ENCODE measurements at regions not wholly inside any gene's neighbourhood (a gene's known extent, or its start where the extent isn't known, plus 50 kb on each side); places are given as distances from the start of the nearest gene placed in this dataset.

DNA sequence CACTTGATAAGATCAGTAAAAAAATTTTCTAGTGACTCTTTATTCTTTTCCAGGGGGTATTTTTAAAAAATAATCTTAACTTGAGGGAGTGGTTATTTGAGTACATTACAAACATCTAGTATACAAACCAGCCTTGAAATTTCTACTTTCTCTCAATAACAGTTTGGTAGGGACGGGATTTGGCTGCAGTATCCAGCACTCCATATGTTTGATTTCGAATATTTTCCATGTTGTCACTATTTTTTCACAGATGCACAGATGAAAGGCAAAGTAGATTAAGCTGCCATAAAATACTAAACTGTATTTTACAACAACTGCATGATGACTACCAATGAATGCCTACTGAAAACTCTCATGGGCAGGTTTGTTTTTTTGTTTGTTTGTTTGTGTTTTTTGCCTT is 225.0 kb downstream of the COX7B2 start:
- DNase-seq (ENCODE audit: low spot score) = no peak

DNA sequence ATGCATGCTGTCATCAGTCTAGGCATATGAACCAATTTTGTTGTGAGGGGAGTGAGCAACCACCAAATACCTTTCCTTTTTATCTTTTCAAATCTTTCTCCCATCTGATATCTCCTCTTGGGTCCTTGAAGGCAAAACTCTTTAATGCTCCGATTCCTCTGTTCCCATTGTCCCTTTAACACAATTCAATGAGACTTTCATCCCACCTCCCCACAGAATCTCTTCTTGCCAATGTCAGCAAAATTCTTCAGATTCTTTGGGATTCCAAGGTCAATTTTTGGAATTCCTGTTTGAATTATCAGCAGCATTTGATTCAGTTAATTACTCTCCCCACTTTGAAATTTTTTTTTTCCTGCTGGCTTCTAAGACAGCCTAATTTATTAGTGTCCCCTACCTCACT is 232.7 kb downstream of the COX7B2 start:
- no peak for DNase-seq (ENCODE audit: low spot score)

DNA sequence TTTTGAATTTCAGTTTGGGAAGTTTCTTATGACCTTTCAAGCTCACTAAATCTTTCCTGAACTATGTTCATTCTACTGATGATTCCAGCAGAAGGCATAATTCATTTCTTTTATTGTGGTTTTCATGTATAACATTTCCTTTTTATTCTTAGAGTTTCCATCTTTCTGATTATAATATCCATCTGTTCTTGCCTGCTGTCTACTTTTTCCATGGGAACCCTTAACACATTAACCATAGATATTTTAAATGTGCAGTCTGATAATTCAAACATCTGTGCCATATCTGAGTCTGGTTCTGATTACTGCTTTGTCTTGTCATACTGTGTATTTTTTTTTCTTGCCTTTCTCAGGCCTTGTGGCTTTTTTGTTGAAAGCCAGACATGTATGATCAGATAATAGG is 234.7 kb downstream of the COX7B2 start:
- DNase-seq (ENCODE audit: low spot score) = no peak

DNA sequence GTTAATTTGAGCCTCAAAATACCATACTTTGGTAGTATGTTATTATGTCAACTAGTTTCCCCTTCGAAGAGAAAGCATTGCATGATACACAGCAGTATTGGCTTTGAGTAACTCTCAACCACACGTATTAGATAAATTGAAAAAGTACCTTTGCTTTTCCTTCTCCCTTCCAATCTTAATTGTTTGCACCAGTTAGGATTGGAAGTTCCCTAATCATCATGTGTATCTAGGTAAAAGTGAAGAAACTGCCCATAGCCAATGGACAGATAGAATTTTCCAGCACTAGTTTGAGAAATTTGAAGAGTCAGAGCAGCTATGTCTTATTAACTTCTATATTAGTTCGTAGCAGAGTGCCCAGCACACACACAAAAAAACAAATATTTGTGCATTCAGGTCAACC is 241.3 kb downstream of the COX7B2 start:
- no peak for DNase-seq (ENCODE audit: low spot score)

DNA sequence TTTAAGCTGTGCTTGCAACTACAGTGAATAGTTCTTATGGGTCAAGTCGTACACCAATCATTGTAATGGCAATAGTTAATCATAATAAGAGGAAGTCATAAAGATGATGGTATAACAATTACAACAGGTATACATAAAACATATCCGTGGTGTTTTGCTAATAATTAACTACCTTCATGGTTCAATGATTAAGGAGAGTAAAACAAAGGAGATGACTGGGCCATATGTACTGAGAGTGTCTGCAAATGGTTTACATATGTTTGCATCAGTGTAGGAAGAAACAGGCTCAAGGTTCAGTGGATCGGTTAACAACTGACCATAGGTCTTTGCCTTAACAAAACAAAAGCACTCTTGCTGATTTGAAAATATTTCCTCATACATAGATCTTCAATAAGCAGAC is 253.0 kb downstream of the COX7B2 start:
- no peak for DNase-seq (ENCODE audit: low spot score)

DNA sequence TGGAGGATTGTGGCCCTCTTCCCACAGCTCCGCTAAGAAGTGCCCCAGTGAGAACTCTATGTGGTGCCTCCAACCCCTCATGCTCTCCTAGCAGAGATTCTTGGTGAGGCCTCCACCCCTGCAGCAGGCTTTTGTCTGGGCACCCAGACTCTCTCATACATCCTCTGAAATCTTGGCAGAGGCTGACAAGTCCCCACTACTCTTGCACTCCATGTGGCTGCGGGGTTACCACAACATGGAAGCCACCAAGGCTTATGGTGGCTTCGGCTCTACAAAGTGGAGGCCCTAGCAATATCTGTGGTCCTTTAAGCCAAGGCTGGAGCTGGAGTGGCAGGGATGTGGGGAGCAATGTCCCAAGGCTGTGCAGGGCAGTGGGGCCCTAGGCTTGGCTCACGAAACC is 255.2 kb downstream of the COX7B2 start:
- no peak for DNase-seq (ENCODE audit: low spot score)

DNA sequence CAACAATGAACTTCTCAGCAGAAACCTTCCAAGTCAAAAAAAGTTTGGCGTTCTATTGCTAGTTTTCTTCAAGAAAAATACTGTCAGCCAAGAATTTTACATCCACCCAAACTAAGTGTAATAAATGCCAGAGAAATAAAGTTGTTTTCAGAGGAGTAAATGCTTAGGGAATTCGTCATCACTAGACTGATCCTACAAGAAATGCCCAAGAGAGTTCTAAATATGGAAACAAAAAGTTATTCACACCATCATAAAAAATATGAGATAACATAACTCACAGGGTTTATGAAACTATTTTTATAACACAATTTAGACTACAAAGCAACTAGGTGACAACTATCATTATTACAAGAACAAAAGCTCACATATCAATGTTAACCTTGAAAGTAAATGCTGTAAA is 259.5 kb upstream of the GABRA2 start:
- no peak for DNase-seq (ENCODE audit: low spot score)

DNA sequence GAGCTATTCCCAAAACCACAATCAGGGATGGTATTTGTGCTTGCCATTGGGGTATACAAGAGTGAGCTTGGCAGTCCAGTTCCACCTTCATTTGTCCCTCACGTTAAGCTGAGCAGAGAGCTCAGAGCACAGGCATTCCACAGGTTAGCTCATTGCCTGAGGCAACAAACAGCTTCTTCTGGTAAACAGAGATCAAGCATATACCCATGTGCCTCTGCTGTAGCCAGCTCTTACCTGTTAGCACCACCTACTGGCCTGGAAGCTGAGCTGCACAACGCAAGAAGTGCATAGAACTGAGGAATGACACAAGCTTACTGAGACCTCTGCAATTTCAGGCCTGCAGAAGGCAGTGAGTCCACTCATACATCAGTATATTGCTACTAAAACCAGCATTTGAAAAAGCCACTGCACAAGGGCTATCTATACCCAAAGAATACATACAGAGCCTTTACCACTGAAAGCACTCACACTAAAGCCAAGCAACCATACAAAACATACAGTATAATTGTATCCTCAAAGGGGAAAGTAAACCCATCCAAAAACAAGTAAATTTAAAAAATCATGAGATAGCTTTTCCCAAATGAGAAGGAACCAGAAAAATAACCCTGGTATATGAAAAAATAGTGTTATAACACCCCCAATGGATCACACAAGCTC is 258.3 kb upstream of the GABRA2 start:
- no peak for DNase-seq (ENCODE audit: low spot score)

DNA sequence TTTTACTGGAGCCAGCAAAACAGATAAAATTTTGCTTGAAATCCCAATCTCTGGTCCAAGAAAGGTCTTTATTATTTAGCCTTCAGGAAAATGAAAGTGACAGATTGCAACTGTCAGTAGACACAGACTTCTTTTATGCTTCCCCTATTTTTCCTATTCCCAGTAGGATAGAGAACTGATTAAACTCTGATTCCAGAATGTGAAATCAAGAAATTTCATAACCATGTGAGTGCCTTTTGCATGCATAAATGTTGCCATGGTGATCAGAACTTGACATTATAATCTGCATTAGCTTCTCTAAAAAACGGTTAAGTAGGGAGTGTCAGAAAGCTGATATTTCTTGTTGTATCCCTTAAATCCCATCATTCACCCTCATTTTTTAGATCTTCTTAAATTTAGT is 255.2 kb upstream of the GABRA2 start:
- peak; percentile 38 for DNase-seq (ENCODE audit: low spot score)
